22Rv1 (cell line): ENCODE measurements at regions not wholly inside any gene's neighbourhood (a gene's known extent, or its start where the extent isn't known, plus 50 kb on each side); places are given as distances from the start of the nearest gene placed in this dataset.
"Not testable (repeated sequence)": the region's sequence is repeated elsewhere in the genome, so short reads cannot be mapped to it uniquely, and the experiment has no call there.

Experiments used
- H3K27ac ChIP-seq: fragments of 450-650 bp; 2 replicates; pipeline ENCODE4 v1.5.1; 2017
- ZFX ChIP-seq: fragments of 450-650 bp; IDR thresholded peaks from 2 replicates; pipeline ENCODE4 v1.6.1; 2017; ENCODE audit warnings: antibody characterized with exemption, borderline replicate concordance
- TF ChIP-seq, protein P1 (sequence below): fragments of 450-650 bp; IDR thresholded peaks from 2 replicates; pipeline ENCODE4 v1.5.1; 2017; ENCODE audit warnings: mild to moderate bottlenecking

DNA sequence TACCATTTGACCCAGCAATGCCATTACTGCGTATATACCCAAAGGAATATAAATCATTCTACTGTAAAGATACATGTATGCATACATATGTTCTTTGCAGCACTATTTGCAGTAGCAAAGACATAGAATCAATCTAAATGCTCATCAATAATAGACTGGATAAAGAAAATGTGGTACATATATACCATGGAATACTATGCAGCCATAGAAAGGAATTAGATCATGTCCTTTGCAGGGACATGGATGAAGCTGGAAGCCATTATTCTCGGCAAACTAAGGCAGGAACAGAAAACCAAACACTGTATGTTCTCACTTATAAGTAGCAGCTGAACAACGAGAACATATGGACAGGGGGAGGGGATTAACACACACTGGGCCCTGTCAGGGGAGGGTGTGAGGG is 54.8 kb upstream of the ZNF30 start:
- H3K27ac ChIP-seq: not testable (repeated sequence)

DNA sequence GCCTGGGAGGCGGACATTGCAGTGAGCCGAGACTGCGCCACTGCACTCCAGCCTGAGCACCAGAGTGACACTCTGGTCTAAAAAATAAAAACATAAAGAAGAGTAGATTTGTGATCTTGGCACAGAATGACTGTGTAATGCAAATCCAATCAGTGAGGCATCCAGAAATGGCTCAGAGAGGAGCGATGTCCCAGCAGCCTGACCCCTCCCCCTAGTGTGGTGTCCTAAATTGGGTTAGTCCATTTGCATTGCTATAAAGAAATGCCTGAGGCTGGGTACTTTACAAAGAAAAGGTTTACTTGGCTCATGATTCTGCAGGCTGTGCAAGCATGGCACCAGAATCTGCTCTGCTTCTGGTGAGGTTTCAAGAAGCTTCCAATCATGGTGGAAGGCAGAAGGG is 59.1 kb upstream of the ZNF30 start:
- H3K27ac ChIP-seq: no peak overlapping the region
- no peak for TF ChIP-seq ZFX
- TF ChIP-seq, protein P1, sequence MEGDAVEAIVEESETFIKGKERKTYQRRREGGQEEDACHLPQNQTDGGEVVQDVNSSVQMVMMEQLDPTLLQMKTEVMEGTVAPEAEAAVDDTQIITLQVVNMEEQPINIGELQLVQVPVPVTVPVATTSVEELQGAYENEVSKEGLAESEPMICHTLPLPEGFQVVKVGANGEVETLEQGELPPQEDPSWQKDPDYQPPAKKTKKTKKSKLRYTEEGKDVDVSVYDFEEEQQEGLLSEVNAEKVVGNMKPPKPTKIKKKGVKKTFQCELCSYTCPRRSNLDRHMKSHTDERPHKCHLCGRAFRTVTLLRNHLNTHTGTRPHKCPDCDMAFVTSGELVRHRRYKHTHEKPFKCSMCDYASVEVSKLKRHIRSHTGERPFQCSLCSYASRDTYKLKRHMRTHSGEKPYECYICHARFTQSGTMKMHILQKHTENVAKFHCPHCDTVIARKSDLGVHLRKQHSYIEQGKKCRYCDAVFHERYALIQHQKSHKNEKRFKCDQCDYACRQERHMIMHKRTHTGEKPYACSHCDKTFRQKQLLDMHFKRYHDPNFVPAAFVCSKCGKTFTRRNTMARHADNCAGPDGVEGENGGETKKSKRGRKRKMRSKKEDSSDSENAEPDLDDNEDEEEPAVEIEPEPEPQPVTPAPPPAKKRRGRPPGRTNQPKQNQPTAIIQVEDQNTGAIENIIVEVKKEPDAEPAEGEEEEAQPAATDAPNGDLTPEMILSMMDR: no peak

DNA sequence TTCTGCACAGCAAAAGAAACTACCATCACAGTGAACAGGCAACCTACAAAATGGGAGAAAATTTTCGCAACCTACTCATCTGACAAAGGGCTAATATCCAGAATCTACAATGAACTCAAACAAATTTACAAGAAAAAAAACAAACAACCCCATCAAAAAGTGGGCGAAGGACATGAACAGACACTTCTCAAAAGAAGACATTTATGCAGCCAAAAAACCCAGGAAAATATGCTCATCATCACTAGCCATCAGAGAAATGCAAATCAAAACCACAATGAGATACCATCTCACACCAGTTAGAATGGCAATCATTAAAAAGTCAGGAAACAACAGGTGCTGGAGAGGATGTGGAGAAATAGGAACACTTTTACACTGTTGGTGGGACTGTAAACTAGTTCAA is 61.5 kb upstream of the ZNF30 start:
- H3K27ac ChIP-seq: not testable (repeated sequence)

DNA sequence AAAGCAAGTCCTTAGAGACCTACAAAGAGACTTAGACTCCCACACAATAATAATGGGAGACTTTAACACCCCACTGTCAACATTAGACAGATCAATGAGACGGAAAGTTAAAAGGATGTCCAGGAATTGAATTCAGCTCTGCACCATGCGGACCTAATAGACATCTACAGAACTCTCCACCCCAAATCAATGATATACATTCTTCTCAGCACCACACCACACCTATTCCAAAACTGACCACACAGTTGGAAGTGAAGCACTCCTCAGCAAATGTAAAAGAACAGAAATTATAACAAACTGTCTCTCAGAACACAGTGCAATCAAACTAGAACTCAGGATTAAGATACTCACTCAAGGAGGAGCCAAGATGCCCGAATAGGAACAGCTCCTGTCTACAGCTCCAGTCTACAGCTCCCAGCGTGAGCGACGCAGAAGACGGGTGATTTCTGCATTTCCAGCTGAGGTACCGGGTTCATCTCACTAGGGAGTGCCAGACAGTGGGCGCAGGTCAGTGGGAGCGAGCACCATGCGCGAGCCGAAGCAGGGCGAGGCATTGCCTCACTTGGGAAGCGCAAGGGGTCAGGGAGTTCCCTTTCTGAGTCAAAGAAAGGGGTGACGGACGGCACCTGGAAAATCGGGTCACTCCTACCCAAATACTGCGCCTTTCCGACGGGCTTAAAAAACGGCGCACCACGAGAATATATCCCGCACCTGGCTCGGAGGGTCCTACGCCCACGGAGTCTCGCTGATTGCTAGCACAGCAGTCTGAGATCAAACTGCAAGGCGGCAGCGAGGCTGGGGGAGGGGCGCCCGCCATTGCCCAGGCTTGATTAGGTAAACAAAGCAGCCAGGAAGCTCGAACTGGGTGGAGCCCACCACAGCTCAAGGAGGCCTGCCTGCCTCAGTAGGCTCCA is 66.6 kb upstream of the ZNF30 start:
- not testable (repeated sequence) for H3K27ac ChIP-seq

DNA sequence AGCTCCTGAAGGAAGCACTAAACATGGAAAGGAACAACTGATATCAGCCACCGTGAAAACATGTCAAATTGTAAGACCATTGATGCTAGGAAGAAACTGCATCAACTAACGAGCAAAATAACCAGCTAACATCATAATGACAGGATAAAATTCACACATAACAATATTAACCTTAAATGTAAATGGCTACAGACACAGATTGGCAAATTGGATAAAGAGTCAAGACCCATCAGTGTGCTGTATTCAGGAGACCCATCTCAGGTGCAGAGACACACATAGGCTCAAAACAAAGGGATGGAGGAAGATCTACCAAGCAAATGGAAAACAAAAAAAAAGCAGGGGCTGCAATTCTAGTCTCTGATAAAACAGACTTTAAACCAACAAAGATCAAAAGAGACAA is 67.4 kb upstream of the ZNF30 start:
- not testable (repeated sequence) for H3K27ac ChIP-seq

DNA sequence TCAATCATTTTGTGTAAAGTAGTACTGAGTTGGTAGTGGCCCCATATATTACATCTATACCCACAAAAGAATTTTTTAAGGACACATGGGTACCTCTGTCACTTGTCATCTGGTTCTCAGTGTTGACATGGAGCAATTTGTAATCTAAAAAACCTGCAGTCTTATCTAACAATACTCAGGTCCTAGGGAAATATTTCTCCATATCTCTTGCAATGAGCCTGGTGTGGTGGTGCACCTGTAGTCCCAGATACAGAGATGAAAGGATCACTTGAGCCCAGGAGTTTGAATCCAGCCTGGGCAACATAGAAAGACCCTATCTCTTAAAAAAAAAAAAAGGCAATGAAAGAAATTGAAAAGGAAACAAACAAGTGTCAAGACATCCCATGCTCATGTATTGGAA is 70.7 kb upstream of the ZNF30 start:
- H3K27ac ChIP-seq: no peak overlapping the region
- TF ChIP-seq, protein P1: no peak
- no peak for TF ChIP-seq ZFX

DNA sequence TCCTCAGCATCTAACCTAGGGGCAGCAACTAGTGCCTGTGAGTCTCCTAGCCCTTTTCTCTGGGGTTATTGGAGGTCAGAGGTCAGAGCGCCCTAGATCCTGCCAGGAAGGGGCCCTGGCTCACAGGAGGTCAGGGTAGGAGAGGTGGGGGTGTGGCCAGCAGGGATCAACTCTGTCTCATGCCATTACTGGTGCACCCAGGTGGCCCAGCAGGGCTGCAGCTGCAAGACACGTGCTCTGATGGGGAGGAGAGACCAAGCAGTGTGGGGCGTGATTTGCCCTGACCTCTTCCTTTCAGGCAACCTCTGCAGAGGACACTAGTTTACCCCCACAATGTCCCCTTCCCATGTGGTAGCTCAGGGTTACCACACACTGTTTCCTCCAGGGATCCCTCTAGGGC is 73.3 kb upstream of the ZNF30 start:
- TF ChIP-seq ZFX: no peak
- TF ChIP-seq, protein P1: no peak
- no peak overlapping the region for H3K27ac ChIP-seq

DNA sequence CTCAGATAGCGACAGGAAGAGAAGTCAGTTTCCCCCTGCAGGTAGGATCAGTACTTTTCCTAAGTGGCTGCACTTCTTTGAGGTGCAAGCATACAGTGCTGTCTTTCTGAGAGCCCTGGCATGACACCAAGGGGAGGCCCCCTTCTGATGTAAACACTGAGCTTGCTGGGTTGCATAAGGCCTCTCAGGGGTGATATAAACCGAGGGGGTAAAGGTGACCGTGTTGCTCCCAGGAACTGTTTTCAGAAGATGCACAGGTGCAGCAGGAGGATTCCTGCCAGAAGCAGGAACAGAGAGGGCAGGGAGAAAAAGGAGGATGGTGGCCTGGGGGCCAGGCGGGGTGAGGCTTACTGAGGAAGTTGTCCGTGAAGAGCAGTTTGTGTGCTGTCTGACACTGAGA is 74.0 kb upstream of the ZNF30 start:
- no peak for TF ChIP-seq ZFX
- TF ChIP-seq, protein P1: no peak

DNA sequence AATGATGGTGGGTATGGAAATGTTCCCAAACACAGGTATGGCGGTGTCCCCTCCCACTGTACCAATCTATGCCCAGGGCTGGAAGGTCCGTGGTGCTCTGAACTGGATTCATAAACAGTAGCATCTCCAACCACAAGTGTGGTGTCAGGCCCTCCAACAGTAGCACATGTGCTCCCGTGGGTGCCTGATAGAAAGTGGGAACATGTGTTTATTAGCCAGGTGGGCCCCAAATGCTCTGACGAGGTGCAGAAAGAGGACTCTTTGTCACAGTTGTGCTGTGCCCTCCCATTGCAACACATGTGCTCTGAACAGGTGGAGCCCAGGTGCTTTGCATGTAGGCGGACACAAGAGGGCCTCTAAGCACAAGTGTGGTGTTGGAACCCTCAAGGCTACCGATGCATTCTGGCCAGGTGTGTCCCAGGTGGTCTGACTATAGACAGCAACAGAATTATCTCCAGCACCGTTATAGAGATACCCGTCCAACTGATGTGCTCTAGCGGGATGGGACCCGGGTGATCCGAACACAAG is 75.4 kb upstream of the ZNF30 start:
- H3K27ac ChIP-seq: no peak overlapping the region
- TF ChIP-seq, protein P1: 0 out of 2 replicates have a peak, but pooled peaks have one; percentile 8
- TF ChIP-seq ZFX: no peak

More for the DNA sequence above, 74.0 kb upstream of the ZNF30 start:
- H3K27ac ChIP-seq: no peak overlapping the region
